NT2/D1 (cell line): ENCODE measurements at regions not wholly inside any gene's neighbourhood (a gene's known extent, or its start where the extent isn't known, plus 50 kb on each side); places are given as distances from the start of the nearest gene placed in this dataset.

ENCODE experiments used
- YY1 ChIP-seq: IDR thresholded peaks from 2 replicates; pipeline ENCODE4 v1.6.1; 2011; ENCODE audit not compliant: insufficient read length, insufficient read depth
- ZNF274 ChIP-seq: IDR thresholded peaks from 2 replicates; pipeline ENCODE4 v1.6.1; 2011; ENCODE audit warnings: mild to moderate bottlenecking, low read depth, low read length

DNA sequence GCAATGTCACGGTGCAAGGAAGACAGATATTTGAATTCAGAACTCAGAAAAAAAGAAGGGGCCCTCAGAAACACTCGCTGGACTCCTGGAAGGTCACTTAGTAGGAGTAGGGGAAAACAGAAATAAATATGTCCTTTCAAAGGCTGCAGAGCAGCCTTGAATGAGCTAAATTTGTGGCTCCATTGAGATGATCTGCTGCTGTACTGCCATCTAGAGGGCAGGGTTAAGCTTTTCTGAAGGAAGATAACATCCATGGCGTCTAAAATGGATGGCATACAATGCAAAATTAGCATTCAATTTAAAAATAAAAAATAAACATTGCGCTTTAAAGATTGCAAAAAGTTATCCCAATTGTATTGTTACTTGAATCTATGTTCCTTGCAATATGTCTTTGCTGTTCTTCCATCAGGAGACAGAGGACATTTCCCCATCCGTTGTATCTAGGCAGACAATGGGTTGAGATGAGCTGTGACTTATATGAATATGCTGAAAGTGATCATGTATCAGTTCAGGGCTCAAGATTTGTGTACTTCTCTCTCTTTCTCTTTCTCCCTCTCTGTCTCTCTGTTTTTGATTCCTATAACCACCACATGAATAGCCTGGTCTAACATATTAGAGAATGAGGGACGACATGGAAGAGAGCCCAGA lies 642.2 kb downstream of the SH2D4B start:
- TF ChIP-seq ZNF274: no peak
- TF ChIP-seq YY1: no peak
